Renal pelvis (tissue), 1 donor: ENCODE measurements at regions not wholly inside any gene's neighbourhood (a gene's known extent, or its start where the extent isn't known, plus 50 kb on each side); places are given as distances from the start of the nearest gene placed in this dataset.
A peak's percentile ranks its signal among the peaks of the same experiment; 100 is the strongest.
"Not testable (repeated sequence)": the region's sequence is repeated elsewhere in the genome, so short reads cannot be mapped to it uniquely, and the experiment has no call there.

Experiments
- DNase-seq: peaks from one replicate; pipeline ENCODE4 v3.0.0-alpha.2; 2013

DNA sequence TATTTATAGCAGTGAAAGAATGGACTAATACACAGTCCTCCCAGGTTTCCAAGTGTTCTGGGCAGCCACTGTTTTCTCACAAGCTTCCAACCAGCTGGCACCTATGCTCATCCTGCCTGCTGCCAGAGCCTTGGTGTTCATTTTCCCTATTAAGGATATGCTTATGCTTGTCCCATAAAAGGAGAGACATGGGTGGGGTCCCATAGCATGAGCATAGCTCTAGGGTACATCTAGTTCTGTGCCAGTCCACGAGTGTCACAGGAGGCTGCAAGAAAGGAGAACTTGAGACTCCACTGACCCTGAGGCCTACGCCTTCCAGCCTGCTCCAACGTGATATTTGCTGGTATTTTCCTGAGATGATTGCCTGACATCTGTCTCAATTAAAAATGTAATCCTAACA lies 192.4 kb upstream of the PTGFR start:
- DNase-seq, result no peak

DNA sequence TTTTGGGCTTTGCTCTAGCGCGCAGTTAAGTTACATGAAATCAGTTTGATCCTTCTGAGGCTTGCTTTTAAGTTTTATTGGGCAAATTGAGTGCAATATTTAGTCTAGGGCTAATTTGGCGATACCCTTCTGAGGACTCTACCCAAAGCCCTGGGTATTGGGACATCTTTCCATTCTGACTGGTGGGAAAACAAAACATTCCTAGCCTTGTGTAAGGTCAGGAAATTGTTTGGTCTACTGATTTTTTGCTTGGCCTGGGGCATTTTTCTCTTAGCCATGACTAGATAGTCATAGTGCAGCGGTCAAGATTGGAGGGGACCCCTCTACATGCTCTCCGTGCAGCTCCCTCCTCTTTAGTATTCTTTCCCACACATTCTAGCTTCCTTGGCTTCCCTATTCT lies 189.6 kb upstream of the PTGFR start:
- no peak for DNase-seq

DNA sequence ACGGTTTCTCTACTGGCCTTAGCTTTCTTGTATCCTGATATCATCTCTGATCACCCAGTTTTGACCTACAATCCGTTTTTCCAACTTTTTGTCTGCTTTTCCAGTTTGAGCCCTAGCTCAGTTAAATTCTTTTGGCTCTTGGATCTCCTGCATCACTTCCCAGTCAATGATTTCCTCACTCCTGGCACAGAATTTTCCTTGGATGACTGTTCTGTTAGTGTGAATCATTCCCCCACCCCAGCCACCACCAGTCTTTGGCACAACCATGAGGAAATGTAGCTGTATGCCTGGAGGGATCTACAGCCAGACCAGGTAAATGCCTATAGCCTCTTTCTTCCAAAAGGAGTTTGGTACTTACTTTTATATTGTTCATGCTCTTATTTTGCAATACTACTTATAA lies 187.2 kb upstream of the PTGFR start:
- no peak for DNase-seq

DNA sequence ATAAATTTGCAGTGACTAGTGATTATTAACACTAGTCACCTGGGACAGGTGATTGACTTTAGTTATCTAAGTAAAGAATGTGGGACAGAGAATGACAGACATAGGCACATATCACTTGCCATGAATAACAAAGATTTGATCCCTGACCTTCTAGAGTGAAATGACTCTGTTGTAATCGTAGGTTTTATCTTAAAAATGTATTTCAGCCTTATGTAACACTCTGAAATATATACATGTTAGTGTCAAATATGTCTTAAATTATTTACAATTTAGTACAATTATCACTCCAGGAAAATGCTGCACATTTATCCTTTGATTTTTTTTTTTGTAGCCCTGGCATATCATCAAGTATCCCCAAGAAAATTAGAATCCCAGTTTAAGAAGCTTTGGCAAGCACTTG lies 186.4 kb upstream of the PTGFR start:
- no peak for DNase-seq

DNA sequence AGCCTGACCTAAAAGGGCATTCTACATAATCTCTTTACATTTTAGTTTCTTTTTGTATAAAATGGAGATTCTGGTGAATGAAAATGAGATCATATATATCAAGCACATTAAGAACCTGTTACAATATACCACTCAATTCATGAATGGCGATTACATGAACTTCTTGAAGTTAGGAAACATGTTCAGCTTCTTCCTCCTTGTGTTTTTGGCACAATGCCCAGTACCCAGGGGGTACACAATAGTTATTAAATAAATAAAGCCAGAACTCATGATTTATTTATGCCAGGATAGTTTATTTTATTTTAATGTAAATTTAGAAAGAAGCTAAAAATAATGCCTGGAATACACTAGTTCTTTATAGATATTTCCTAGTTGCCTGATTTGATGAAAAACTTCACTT lies 186.0 kb upstream of the PTGFR start:
- DNase-seq, result no peak

DNA sequence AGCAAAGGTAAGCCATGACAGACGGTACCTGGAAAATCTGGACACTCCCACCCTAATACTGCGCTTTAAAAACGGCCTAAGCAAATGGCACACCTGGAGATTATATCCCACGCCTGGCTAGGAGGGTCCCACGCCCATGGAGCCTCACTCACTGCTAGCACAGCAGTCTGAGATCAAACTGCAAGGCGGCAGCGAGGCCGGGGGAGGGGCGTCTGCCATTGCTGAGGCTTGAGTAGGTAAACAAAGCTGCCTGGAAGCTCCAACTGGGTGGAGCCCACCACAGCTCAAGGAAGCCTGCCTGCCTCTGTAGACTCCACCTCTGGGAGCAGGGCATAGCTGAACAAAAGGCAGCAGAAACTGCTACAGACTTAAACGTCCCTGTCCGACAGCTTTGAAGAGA lies 180.5 kb upstream of the PTGFR start:
- not testable (repeated sequence) for DNase-seq

DNA sequence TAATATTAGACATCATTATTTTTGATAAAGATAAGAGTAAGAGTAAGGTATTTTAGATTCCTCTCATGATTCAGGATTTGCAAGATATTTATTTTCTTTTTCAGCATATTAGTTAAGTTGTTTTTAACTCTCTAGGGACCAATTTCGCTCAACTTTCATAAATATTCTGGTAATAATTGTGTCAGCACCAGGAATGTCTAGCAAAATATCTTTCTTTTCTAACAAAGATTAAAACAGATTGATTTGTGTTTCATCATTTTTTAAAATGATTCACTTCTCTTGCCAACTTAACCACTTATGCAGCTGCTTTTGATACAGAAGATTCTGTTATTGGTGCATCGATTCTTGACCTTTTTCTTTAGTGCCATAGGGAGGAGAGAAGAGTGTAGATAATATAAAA lies 172.8 kb upstream of the PTGFR start:
- DNase-seq, result no peak

DNA sequence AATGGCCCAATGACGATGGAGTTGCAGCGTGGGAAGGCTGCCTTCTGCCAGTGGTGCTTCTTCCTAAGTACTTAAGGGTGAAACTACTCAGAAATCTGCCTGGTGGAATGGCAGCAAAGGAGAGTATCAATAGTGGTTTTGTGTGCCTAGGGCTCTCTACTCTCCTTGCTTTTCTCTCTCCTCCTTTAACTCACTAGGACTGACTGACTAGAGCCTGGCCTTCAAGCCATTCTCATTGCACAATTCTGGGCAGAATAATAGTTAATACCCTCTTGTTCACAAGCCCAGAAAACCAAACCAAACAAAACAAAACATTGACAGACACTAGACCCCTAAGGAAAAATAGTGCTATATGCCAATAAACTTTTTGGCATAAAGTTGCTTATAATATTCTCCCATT lies 171.2 kb upstream of the PTGFR start:
- DNase-seq, result no peak

DNA sequence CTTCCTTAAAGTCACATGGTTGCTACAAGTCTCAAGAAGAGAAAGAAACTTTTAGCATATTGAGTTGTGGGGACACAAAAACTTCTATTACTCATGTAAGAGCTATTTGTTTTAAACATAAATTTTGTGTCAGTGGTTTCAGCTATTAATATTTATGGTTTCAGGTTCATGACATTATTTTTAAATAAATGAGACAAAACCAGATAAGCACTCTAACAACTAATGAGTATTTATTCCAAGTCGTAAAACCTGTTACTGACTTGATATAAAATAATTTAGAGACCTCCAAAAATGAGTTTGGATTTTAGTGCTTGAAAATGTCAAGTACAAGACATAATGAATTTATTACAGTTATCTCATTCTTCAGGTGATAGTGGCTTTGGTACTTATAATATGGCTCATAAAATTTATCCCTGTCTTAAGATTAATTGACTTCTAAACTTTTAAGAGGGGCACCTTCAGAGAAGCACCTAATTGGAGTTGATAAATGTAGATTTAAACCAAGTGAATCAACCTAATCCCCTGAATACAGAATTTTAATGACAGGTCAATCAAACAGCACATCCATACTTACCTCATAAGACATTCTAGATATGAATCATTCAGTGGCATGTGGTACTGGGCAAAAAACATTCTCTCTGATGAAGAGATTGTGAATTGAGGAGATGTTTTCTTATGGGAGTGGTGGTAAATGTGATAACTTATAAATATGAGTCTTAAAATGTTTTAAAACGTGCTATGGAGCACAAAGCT lies 167.7 kb upstream of the PTGFR start:
- no peak for DNase-seq

DNA sequence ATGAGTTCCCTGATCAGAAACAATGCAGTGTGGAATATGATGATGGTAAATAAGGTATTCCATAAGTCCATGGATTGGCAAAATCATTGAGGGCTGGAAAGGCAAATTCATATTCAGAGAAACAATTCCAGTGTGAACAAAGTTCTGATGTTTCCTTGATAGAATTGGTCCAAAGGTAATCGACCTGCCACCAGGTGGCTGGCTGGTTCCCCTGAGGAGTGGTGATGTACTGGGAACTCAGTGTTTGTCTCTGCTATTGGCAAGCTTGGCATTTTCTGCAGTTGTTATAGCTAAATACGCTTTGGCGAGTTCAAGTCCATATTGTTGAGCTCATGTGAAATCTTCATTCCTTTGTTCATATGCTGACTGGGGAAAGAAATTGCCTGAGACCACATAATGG lies 165.5 kb upstream of the PTGFR start:
- DNase-seq, result no peak

DNA sequence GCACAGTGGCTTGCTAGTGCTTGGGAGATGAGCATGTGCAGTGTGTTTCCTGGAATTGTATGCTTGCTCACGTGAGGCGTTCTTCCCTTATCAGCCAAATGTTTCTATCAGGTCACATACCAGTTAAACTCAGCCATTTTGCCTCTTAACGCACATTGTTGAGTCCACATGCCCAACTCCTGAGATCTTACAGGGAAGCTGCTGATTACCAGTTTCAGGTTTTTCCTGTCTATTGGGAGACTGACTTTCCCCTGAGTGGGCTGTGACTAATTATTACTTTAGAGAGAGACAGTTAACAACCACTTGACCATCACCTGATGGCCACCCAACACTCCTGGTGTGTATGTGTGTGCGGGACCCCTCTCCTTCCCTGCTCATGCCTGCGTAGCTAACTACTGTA lies 161.3 kb upstream of the PTGFR start:
- DNase-seq, result no peak

DNA sequence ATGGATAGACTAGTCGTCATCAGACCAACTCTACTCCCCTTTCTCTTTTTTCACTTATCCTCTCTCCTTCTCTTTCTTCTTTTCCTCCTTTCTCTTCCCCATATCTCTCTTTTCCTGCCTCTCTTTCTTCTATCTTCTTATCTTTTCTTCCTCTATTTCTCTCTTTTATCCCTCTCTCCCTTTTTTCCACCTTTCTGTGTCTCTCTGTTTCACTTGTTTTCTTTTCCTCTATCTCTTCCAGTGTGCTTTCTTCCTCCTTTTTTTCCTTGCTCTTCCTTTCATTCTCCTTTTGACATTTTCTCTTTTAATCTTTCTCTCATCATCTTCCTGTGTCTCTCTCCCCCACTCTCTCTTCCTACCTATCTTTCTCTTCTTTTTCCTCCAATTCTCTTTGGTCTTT lies 159.0 kb upstream of the PTGFR start:
- no peak for DNase-seq

DNA sequence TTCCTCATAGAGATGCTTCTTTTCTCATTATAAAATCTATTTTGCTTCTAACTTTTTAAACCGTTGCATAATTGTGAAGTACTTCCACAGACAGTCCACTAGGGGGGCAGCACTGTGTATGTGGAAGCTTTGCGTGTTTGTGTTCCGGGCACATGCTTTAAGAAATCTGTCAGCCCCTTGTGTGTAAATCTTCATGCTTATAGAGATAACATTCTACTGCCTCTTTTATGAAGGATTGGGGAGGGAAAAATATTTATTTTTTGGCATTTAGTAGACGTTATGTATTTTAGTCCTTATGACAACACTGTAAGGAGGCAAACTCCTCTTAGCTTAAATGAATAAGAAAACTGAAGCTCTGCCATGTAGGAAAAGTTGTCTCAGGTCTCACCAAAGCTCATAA lies 157.3 kb upstream of the PTGFR start:
- peak; percentile 4 for DNase-seq

DNA sequence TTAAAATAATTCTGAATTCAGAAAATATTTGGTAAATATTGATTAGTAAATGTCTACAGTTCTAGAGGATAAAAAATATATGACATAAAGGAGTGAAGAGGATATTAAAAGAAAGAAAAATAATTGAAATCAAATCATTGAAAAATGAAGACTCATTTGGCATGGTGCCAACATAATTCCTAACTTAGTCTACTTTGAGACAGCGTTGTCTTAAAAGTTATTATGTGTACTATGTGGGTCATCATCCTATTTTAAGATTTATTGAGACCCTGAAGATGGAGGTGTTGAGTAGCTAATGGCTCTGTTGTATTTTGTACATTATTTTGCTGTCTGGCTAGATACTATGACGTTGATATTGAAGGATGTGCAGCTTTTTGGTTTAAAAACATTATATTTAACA lies 156.7 kb upstream of the PTGFR start:
- no peak for DNase-seq

DNA sequence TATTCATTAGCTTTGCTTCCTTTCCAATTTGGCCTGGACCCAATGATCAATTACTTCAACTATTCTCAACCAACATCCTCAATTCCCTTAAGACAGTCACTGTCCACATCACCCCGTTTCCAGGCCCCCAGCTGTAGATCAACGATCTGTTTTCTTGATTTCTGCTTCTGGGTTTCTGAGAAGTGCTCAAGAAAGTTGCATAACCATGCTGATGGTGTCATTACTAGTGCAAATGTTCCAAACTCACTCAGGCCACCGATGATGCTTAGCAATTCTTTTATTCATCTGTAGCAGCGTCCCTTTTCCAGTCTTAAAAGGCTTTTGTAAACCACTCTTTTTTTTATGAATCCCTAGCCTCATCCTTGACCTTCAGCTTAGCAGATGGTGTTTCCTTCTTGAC lies 155.8 kb upstream of the PTGFR start:
- no peak for DNase-seq

DNA sequence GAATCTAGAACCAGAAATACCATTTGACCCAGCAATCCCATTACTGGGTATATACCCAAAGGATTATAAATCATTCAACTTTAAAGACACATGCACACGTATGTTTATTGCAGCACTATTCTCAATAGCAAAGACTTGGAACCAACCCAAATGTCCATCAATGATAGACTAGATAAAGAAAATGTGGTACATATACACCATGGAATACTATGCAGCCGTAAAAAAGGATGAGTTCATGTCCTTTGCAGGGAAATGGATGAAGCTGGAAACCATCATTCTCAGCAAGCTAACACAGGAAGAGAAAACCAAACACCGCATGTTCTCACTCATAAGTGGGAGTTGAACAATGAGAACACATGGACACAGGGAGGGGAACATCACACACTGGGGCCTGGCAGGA lies 154.0 kb upstream of the PTGFR start:
- DNase-seq, result not testable (repeated sequence)

DNA sequence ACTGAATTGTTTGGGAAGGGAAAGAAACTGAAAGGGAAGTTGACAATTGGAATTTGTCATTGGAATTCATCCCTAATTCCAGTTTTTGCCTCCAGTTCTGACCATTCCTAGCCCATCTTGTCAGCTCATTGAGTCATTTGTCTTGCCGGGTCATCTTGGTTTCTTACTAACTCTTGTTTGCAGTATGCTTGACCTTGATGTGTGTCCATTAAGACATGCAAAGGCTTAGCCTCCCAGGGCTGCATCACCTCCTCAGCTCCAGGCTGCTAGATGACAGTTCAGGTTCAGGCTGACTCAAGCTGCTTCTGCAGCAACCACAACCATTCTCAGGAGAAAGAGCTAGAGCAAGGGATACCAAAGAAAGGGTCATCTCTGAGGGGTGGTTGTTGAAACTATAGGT lies 151.3 kb upstream of the PTGFR start:
- no peak for DNase-seq

DNA sequence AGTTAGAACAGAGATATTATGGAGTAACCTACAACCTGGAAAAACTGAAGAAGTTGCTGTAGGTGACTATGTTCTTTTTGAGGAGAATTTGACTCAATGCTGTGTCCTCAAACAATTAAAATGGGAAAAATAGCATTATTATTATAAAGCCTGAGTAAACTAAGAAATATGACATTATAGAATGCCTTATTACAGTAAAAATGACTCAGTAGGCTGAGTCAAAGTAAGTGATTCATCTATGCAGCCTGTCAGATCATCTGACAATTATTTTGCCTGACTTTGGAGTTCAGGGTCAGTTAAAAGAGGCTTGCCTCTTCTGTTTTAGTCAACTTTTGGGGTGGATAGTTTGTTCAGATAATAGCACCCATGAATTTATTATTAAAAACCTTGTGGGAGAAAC lies 150.8 kb upstream of the PTGFR start:
- DNase-seq, result no peak

DNA sequence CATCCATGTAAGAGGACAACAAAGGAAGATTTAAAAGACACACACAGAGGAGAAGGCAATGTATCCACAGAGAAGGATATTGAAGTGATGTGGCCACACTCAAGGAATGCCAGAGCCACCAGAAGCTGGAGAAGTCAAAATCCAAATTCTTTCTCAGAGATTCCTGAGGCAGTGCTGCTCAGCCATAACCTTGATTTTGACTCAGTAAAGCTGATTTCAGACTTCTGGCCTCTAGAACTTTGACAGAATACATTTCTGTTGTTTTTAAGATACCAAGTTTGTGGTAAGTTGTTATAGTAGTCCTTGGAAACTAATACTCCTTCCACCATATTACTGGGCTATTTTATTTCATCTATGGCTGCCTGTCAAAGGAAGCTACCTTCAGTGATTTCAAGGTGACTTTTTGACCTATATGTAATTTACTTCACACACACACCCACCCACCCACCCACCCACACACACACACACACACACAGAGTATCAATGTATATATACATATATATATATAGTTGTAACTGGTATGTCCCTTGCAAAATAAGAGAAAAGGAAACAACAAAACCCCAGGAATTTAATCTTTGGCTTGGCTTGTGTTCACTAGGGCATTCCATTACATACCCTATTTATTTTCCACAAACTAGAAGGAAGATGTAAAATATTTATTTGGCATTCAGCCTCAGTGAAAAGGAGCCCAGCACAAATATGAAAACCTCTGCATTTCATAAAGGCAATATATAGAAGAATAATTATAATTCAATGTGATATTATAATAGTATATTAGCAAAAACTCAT lies 142.1 kb upstream of the PTGFR start:
- DNase-seq, result no peak

DNA sequence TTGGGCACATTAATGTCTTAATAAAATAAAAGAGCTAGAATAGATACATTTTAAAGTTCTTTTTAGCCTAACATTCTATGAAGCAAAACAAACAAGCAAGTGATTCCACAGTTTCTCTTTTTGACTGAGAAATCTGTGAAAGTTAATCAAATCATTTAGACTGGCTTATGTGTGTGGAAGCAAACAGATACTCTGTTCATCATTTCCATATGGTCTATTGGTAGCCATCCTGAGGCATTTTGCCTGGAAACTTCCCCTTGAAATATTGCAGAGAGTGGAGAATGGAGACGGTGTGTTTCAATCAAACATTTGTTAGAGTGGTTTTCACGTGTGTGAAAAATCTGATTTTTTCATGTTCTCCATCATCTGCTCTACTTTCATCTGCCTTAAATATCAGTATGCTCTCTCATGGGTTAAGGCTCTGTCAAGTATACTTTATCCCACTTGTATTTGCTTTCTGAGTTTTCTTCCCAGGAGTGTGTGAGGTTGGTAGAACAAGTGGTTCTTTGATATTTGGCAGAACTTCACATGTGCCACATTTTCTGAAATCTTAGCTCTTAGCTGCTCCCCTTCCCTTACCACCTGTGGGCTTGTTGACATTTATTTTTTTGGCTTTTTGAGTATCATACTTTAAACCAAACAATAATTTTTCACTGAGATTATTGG lies 139.1 kb upstream of the PTGFR start:
- no peak for DNase-seq

DNA sequence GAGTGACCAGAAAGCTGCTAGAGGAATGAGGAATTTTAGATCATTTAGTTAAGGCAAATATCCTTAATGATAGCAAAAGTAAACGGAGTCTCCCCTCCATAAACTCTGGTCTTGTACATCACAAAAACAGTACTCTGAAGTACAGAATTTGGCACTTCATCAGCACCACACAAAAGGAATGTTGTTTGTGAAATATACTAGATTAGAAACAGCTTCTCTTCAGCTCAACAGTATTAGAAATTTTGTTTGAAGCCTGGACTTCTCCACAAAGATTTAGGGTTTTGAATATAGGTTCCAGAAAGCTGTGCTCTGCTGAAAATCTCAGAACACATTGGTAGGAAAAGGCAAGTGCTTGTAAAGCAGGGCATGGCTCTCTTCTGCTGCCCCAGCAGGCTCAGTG lies 135.1 kb upstream of the PTGFR start:
- no peak for DNase-seq

DNA sequence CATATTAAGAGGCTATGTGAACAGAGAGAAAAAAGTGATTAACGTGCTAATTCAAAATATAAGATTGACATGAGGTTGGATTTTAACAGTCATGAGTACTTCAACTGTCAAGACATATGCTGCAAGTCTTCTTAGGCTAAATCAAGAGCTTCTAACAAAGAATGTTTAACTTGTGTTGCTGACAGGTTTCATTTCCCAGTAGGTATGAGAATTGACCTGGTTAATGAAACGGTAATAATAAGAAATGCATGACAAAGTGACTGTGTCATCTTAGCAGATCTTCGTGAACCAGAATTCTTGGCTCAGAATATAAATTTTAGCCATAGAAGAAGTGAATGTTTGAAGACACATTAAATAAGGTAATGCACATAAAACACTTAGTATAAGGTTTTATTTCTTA lies 132.6 kb upstream of the PTGFR start:
- DNase-seq, result no peak

DNA sequence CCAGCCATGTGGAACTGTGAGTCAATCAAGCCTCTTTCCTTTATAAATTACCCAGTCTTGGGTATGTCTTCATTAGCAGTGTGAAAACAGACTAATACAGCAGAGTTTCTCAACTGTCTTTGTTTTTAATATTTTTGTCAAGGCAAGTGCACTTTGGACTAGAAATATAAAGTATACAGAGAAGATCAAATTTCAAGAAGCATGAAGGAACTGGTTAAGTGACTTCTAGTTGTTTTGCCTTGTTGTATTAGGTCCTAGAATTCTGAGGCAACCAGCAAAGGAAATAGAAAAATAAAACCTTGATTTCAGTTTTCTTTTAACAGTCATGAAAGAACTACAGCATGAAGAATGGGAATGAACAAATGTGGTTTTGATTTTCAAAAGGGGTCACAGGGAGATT lies 131.1 kb upstream of the PTGFR start:
- DNase-seq, result no peak
